ENCODE measurements at regions not wholly inside any gene's neighbourhood (a gene's known extent, or its start where the extent isn't known, plus 50 kb on each side); places are given as distances from the start of the nearest gene placed in this dataset.

GRCh38 chr14:101027291-101027690 is 123.8 kb upstream of the RTL1 start:
- no peak for DNase-seq

- no peak for DNase-seq
These were observed 124.4 kb upstream of the RTL1 start for GRCh38 chr14:101027966-101028365.

- DNase-seq = no peak
These were observed 125.6 kb upstream of the RTL1 start for GRCh38 chr14:101028971-101029667.

- no peak for DNase-seq
These were observed 126.3 kb upstream of the RTL1 start for GRCh38 chr14:101029668-101030290.

GRCh38 chr14:101030586-101030985 is 127.1 kb upstream of the RTL1 start:
- no peak for DNase-seq

- DNase-seq = no peak
These were observed 127.7 kb upstream of the RTL1 start for GRCh38 chr14:101031186-101031585.

- DNase-seq = no peak
These were observed 128.2 kb upstream of the RTL1 start for GRCh38 chr14:101031721-101032120.

GRCh38 chr14:101032433-101032832 is 128.9 kb upstream of the RTL1 start:
- DNase-seq = no peak

- DNase-seq = no peak
These were observed 129.5 kb upstream of the RTL1 start for GRCh38 chr14:101033006-101033405.

- no peak for DNase-seq
These were observed 130.1 kb upstream of the RTL1 start for GRCh38 chr14:101033446-101034165.

GRCh38 chr14:101034986-101035385 is 131.5 kb upstream of the RTL1 start:
- no peak for DNase-seq

GRCh38 chr14:101035466-101036225 is 132.1 kb upstream of the RTL1 start:
- DNase-seq = no peak

- DNase-seq = no peak
These were observed 133.7 kb upstream of the RTL1 start for GRCh38 chr14:101037021-101037817.

- DNase-seq = no peak
These were observed 135.7 kb upstream of the RTL1 start for GRCh38 chr14:101039031-101039754.

GRCh38 chr14:101039755-101040138 is 136.2 kb upstream of the RTL1 start:
- DNase-seq = no peak

- no peak for DNase-seq
These were observed 137.3 kb upstream of the RTL1 start for GRCh38 chr14:101040538-101041442.

GRCh38 chr14:101043891-101044290 is 140.4 kb upstream of the RTL1 start:
- no peak for DNase-seq

- DNase-seq = no peak
These were observed 141.2 kb upstream of the RTL1 start for GRCh38 chr14:101044741-101045140.

GRCh38 chr14:101045511-101045910 is 142.0 kb upstream of the RTL1 start:
- no peak for DNase-seq

- no peak for DNase-seq
These were observed 142.5 kb upstream of the RTL1 start for GRCh38 chr14:101046071-101046470.

- DNase-seq = no peak
These were observed 143.8 kb upstream of the RTL1 start for GRCh38 chr14:101047326-101047725.
